ENCODE measurements at regions not wholly inside any gene's neighbourhood (a gene's known extent, or its start where the extent isn't known, plus 50 kb on each side); places are given as distances from the start of the nearest gene placed in this dataset.
"Not testable (repeated sequence)": the region's sequence is repeated elsewhere in the genome, so short reads cannot be mapped to it uniquely, and the experiment has no call there.

DNA sequence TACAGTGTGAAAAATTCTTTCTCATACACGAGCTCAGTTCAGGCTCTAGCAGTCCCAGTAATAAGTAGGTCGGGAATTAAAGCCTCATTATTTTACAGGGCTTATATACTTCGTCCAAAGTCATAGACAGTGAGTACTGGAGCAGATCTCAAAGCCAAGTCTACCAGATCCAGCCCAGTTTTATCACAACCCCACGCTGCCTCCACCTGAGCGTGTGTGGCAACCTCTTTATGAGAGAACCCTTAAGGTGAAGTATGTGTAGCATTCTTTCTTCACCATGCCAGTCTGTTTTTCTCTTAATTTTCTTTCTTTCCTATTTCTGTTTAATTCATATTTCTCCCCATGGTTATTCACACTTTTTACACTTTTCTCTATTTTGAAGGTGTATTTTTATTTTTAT, 574.6 kb upstream of the ARPP21 start:
- no peak for DNase-seq

- no peak for DNase-seq
Measured at GRCh38 chr3:35065891-35066290, 573.4 kb upstream of the ARPP21 start.

- no peak for DNase-seq
Measured at GRCh38 chr3:35067750-35068149, 571.6 kb upstream of the ARPP21 start.

DNA sequence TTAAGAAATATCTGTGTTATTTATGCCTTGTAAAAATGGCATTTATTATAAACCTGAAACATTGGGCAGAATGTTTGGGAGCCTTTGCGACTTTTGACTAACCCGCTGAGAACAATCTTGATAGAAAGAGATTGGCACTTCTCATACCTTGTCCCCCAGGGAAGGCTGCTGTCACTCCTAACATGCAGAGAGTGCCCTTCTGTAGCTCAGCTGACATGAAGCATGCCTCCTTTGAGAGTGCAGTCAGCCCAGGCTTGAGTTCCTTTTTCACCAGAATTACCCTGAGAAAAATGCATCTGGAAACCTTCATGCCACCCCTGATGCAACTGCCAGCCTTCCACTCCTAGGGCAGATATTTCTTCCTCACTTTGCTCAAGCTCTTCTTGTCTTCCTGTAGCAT, 569.2 kb upstream of the ARPP21 start:
- DNase-seq, result no peak

DNA sequence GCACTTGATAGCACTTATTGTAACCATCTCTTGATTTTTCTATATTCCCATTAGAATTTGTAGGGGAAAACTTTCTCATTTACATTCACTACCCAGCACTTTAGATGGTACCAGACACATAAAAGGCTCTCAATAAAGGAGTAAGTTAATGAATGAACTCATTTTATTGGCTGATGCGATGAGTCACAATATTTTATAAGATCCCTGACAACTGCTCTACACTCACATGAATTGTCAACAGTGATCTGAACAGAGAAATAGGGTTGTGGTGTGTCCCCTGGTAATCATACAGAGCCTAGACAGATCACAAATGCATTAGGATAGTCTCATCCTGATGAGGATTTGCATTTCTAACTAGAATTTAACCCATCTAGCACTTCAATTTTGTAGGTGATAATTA, 567.6 kb upstream of the ARPP21 start:
- DNase-seq, result no peak

- DNase-seq, result no peak
Measured at GRCh38 chr3:35078780-35079179, 560.5 kb upstream of the ARPP21 start.

GRCh38 chr3:35079403-35079802, 559.9 kb upstream of the ARPP21 start:
- no peak for DNase-seq

- no peak for DNase-seq
Measured at GRCh38 chr3:35081899-35082298, 557.4 kb upstream of the ARPP21 start.

DNA sequence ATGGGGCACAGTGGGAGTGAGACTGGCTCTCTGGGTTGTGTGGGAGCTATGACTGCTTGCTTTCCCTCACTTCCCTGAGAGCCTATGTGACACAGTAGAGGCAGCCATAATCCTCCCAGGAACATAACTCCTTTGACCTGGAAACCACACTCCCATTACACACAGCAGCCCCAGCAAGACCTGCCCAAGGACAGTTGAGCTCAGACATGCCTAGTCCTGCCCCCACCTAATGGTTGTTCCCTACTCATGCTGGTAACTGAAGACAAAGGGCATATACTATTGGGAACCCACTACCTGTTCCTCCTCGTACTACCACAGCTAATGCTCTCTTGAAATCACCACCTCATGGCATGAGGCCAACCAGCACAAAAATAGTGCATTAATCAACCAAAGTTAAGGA, 550.4 kb upstream of the ARPP21 start:
- DNase-seq, result no peak

- no peak for DNase-seq
Measured at GRCh38 chr3:35114686-35115085, 524.6 kb upstream of the ARPP21 start.

DNA sequence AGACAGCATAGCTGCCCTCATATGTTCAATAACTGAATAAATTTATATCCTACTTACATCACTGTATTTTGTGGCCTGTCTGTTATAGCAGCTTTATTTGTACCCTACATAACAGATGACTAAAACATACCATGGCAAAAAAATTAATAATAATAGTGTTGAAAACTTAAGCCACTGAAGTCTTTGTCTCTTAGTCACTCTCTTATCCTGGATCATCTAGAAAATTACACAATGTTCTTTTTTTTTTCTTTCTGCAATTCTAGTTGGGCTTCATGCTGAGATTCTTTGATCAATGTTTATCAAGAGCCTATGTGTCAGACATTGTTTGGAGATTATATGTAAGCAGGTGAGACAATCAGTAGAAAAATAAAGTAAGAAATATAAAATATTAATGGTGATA, 519.3 kb upstream of the ARPP21 start:
- no peak for DNase-seq

GRCh38 chr3:35137612-35138011, 501.7 kb upstream of the ARPP21 start:
- DNase-seq, result no peak

DNA sequence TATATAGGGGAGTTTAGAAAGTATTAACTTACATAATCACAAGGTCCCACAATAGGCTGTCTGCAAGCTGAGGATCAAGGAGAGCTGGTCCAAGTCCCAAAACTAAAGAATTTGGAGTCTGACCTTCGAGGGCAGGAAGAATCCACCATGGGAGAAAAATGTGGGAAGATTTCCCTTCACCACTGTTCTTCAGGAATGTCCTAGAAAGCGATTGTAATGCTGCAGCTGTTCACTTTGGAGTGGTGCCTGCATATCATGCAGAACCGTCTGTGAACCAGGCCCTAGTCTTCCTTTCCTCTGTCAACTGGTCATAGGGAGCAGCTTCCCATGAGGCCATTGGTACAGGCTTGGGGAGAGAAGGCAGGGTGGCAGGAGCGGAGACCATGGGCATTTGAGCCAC, 497.9 kb upstream of the ARPP21 start:
- no peak for DNase-seq

GRCh38 chr3:35144011-35144410, 495.3 kb upstream of the ARPP21 start:
- DNase-seq, result no peak

GRCh38 chr3:35146256-35147035, 492.9 kb upstream of the ARPP21 start:
- not testable (repeated sequence) for DNase-seq

DNA sequence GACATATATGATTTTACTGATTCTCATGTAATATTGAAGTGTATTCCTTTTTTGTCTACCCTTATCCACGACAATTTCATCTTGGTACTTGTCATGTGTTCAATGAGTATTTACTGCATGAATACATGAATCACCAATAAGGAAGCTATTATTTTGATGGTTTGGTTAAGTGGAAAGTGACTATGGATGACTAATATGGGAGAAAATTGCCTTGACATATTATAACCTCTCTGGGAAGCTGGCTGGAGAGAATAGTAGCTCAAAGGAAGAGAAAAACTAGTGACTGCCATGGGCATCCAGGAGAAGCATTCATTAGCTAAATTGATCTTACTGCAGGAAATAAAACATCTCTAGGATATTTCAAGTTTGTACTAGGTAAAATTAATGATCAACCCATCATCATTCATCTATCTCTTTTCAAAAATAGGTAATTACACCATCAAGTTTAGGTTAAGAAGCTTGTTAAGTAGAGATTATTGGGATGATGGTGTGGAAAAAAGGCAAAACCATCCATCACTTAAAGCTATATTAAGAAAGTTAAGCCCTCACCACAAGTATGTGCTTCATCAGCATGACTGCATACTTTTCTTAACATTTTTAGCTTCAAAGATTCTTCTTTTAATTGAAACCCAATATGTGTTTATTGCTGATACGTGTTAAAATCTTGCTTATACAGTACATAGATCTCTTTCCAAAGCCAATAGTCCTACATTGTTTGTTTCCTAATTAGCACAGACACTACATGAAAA, 455.2 kb upstream of the ARPP21 start:
- DNase-seq, result no peak

DNA sequence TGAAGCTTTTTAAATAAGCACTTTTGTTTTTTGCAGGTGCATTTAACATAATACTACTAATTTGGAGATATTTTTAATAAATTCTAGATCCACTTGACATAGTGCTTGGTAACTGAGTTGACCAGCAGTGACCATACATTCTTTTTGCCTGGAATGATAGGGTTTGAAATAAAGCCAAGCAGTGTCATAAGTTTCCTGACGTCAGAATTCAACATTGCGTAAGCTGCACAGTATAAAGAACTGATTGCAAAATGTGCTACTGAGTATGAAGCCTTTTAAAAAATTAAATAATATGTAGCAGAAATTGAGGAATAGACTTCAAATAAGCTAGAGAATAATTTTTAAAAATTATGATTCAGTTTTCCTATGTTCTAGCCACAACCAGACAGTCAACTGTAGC, 454.6 kb upstream of the ARPP21 start:
- DNase-seq, result no peak

GRCh38 chr3:35187908-35188307, 451.4 kb upstream of the ARPP21 start:
- no peak for DNase-seq

DNA sequence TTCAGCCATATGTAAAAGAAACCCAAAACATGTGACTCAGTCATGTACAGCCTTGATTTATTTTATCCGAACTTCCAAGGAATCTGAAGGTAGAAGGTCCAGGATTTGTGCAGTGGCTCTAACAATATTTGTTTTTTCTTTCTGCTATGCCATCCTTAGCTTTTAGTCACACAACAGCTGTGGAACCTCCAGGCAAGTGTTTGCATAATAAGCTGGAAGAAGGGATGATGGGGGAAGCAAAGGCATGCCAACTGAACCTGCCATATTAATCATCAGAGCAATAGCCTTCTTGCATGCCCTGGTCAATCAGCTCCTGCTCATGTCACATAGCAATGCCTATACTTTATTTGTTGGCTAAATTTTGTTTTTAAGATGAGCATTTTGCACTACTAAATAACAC, 444.7 kb upstream of the ARPP21 start:
- no peak for DNase-seq

- no peak for DNase-seq
Measured at GRCh38 chr3:35198857-35199256, 440.5 kb upstream of the ARPP21 start.

GRCh38 chr3:35200056-35200455, 439.3 kb upstream of the ARPP21 start:
- DNase-seq, result no peak

DNA sequence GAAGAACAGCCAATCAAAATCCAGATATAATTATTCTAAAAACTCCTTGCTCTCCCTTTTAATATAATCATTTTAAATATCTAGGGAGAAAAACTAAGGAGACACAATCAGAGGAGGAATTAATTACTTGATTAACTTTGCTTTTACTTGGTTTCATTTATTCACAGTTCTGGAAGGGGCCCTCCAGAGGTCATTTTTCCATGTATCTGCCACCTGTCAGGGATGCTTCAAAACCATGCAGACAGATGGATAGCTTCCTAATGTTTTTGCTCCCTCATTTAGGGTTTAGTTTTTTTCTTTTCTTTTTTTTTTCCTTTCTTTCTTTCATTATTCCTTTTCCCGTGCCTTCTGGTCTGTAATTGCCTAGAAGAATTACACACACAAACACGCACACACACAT, 438.1 kb upstream of the ARPP21 start:
- no peak for DNase-seq

DNA sequence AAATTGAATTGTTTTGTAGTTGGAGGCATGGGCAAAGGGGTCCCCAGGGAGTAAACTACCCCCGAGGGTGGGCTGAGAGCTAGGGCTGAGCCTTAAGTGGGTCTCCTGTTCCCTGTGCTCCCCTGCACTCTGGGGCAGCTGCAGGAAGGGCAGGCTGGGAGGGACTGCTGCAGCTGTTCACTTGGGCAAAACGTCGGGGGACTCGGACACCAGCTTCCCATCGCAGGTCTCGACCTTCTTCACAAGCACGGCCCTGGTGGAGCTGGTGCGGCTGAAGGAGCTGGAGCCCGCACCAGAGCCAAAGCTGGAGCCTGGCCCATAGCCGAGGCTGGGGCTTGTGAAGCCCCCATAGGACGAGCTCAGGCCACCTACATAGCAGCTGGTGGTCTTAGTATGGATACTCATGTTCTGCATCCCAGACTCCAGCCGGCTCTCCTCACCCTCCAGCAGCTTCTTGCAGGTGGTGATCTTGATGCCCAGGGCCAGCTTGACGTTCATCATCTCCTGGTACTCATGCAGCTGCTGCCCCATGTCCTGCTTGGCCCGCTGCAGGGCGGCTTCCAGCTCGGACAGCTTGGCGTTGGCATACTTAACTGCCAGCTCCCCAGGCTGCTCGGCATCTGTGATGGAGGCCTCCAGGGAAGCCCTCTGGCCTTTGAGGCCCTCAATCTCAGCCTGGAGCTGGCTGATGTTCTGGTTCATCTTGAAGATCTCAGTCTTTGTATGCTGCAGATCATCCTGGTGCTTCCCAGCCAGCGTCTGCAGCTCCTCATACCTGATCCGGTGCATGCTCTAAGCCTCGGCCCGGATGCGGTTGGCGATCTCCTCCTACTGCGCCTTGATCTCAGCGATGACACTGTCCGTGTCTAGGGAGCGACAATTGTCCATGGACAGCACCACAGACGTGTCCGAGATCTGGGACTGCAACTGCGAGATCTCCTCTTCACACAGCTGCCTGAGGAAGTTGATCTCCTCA, 423.5 kb upstream of the ARPP21 start:
- no peak for DNase-seq
